GM18502 (cell line): ENCODE measurements at regions not wholly inside any gene's neighbourhood (a gene's known extent, or its start where the extent isn't known, plus 50 kb on each side); places are given as distances from the start of the nearest gene placed in this dataset.

Experiments used
- ATAC-seq: cut with Tn5 transposase; IDR thresholded peaks from one replicate; pipeline ENCODE4 v1.9.1; 2021; ENCODE audit warnings: mild to moderate bottlenecking; ENCODE audit not compliant: unreplicated experiment, poor library complexity

DNA sequence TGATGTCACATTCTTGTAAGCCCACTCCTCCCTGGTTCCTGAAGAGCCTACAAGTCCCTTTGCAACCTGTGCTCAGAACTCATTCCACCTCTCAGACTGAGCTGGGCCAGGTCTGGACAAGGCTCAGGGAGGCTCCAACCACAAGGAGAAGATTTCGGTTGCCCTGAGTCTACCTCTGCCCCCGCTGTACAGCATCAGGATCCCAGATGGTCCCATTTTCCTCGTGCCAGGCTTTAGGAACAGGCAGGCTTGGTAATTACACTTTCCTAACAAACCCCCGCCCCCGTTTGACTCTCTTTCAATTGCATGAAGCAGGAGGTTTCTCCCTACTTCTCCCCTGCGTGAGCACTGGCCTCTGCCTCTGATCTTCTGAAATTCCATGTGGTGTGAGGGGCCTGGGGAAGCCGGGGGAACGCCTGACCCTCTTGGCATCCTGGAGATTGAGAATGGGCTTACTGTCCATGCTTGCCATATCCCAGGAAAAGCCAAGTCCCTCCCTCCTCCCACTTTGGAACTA, 86.9 kb upstream of the CTNNA1 start:
- ATAC-seq, result no peak

DNA sequence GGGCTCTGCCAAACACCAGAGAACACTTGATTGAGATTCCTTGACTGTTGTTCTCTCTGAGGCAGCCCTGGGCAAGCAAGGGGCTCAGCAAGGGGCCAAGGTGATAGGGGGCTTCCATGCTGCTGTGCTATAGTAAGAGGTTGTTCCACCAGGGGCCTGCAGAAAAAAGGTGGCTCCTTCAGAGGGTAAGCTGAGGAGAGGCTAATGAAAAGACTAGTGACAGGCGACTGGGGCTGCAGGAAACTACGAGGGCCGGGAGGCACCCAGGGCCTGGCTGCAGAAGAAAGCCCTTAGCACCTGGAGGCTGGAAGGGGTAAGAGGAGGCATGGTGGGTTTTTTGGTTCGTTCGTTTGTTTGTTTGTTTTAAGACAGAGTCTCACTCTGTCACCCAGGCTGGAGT, 88.0 kb upstream of the CTNNA1 start:
- no peak for ATAC-seq

DNA sequence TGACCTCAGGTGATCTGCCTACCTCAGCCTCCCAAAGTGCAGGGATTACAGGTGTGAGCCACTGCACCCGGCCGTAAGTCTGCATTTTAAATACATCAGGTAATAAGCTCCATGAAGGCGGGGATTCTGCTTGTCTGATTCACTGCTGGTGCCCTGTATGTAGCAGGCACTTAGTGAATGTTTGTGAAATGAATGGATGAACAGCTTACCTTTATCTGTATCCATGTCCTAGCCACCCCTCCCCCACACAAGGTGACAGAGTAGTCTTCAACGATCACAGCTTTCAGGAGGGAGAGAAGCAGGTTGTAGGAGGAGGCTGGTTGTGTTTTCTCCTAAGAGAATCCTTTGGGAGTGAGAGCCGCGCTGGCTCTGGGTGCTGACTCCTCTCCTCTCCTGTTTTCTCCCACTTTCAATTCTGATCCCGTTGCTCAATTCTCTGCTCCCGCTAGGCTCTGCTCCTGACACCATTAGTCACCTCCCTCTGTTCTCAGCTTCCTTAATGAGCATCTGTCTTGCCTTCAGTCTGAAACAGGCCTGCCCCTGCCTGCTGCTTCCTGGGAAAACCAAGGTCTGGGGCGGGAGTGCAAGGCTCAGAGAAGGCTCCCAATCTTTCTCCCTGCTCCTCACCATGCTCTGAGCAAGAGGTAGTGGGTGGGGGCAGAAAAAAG, 88.8 kb upstream of the CTNNA1 start:
- ATAC-seq, result no peak

DNA sequence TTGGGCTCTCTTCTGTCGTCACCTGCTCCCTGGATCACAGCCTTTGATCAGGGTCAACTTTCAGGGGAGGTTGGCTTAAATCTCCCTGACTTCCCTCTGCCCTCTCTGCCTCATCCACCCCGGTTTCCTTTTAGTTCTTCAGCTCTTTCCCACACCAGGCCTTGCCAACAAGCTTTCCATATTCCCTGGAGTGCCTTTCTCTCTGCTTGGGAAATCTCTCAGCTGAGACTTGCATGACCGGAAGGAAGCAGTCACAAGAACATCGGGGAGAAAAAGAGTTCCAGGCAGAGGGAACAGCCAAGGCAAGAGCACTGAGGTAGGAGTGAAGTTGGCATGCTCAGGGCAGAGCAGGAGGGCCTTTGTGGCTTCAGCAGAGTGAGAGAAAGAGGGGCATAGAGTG, 88.4 kb upstream of the HSPA9 start:
- no peak for ATAC-seq

DNA sequence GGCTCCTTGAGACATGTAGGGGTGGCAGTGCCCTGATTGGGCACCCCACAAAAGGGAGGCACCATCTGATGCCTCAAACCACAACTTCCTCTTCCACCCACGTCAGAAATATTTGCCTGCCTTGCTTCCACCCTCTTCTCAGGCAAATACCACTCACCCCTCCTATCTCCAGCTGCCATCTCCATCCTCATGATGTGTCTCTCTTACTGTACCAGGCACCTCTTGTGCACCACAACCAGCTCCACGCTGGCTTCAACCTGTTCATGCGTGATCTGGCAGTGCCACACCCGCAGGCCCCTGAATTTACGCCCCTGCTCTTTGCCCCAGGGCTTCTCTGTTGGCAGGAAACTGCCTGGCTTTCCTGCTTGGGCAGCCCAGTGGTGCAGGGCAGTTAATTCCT, 87.8 kb upstream of the HSPA9 start:
- no peak for ATAC-seq

DNA sequence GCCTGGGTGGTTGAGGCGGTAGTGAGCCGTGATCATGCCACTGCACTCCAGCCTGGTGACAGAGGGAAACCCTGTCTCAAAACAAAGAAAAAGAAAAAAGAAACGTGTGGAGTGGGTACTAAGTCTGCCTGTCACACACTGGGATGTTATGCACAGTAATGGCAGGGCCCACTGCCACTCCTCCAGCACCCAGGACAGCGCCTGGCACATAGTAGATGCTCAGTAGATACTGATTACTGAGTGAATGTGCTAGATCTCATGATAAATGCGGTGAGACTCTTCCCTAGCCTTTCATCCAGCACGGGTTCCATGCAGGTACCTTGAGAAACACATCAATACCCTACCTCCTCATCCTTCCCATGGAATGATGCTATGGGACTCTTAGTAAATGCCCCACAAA, 87.4 kb upstream of the HSPA9 start:
- ATAC-seq, result no peak

DNA sequence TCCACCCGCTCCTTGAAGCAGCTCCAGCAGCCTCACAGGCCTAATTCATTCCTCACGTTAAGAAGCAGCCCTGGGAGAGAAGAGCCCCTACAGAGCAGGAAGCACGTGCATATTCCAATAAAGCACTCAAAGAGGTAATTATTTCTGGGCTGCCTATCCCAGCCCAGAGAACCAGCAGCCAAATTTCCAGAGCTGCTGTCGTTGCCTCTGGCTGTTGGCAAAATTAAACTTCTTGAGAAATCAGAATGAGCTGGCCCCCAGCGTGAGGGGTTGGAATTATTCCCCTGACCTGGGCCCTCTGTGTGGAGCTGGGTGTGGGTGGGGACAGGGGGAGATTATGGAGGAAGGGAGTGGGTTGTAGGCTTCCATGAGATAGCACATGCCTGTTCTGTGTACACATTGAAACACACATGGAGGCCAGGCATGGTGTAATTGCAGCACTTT, 86.8 kb upstream of the HSPA9 start:
- no peak for ATAC-seq

DNA sequence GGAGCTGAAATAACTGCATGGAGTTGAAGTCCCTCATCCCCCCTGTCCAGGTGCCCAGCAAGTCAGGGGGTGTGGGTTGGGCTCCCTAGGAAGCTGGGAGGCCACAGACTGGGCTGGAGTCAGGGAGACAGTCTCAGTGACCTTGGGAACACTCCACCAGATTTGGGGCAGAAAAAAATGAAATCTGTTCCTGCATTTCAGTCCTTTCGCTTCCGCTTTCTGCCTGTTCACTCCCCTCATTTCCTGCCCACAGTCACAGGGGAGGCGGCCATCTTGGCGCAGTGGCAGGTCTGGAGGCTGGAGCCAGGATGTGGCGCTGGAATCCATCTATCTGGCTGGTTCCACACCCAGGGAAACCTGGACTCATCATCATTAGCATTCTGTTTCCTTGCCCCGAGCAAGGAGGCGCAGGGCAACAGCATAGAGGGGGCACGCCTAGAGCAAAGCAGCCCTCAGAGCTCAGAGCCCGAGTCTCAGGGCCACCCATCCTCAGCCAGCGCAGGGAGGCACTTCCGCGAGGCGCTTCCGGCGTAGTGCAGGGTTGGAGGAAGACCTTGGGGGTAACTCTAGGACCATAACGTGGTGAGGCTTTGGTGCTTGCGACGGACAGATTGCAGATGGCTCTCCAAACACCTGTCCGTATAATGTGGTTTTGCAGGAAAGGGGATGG, 86.2 kb upstream of the HSPA9 start:
- no peak for ATAC-seq

DNA sequence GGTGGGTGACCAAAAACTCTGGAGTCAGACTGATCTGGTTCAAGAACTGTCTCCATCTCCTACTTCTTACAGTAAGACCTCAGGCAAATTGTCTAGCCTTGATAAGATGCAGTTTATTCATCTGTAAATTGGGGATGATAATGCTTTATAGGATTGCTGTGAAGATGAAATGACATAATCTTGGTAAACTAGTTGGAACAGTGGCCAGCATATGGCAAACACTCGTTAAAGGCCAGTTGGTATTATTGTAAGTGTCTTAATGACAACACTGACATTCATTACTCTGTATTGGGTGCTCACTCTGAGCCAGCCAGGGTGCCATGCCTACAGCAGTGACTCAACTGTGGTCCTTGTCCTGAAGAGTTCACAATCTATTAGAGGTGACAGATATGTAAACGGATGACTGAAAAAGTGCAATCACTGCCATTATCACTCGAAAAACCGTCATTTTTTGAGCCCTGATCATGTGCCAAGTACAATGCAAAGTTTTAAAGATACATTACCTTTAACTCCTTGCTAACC, 84.9 kb upstream of the HSPA9 start:
- no peak for ATAC-seq

DNA sequence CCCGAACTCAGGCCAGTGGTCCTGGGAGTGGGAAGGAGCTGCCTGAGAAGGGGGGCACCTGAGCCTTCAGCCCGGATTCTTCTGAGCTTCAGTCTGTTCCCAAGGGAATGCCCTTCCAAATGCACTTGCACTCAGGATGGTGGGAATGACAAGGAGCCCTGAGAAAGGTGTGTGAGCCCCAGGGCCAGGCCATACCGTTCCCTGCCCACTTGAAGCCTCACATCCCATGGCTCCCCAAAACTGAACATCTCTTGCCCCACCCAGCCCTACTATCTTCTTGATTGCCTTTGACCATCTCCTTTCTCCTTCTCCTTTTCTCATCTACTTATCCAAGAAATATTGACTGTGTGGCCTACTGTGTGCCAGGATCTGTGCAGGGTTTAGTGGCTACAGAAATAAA, 84.4 kb upstream of the HSPA9 start:
- no peak for ATAC-seq

DNA sequence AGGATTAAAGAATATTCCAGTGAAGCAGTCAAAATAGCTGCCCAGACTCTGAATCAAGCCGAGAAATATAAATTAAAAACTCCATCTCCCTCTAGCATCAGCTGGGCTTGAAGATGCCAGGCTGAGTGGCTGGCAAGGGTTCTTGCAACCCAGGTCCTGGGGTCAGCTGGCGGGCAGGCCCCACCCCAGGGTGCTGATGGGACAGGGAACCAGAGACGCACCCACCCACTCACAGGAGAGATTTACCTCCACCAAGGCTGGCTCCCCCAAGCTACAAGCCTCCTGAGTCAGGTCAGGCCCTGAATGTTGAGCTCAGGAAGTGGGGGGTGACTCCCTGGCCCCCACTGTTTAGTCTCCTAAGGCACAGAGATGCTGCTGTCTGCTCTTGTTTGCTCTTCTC, 83.9 kb upstream of the HSPA9 start:
- ATAC-seq, result no peak

DNA sequence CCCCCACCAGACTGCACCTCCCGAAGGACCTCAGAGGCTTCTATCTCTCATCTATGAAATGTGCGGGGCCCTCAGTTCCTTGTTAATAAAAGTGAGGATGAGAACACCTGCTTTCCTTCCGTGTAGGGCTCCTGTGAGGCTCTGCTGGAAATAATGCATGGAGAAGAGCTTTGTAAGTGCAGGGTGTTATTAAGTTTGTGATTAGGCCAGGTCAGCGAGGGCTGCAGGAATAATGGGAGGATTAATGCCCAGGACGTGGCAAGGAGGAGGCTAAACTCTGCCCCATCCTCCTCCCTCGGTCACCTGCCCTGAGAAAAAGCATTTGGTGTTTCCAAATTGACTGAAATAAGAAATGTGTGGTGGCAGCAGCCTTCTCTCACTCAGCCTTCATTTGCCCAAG, 83.5 kb upstream of the HSPA9 start:
- ATAC-seq, result no peak

DNA sequence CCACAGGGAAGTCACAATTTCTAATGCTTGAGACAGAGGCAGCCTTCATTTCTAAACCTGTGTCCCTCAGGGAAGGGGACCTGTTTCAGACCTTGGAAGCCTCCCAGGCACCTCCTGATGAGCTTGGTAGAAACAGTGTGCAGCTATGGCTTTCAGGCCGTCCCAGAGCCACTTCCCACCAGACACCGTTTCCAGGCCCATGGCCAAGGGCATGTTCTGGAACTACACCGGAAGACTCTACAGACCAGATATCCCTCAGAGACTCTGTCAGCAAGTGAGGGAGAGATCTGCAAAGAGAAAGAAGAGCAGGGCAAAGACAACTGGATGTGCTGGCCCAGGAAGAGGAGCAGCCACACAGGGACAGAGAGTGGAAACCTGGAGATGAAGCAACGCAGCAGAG, 82.2 kb upstream of the HSPA9 start:
- no peak for ATAC-seq

DNA sequence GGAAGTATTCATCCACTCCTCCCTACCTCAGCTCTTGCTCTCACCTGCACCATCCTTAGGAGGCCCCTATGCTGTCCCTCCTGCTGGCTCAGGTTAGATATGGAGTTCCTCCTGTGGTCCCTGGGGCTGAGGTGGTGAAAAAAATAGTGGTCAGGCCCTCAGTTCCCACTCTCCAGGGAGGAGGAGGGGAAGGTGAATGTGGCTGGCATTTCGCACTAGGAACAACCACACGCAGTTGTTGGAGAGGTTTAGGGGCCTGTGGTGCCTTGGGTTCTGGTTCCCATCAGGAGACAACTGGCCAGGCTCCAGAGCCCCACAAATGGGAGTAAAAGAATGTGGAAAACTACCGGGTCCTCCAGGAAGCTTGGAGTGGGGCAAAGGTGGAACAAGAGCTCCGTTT, 81.7 kb upstream of the HSPA9 start:
- ATAC-seq, result no peak

DNA sequence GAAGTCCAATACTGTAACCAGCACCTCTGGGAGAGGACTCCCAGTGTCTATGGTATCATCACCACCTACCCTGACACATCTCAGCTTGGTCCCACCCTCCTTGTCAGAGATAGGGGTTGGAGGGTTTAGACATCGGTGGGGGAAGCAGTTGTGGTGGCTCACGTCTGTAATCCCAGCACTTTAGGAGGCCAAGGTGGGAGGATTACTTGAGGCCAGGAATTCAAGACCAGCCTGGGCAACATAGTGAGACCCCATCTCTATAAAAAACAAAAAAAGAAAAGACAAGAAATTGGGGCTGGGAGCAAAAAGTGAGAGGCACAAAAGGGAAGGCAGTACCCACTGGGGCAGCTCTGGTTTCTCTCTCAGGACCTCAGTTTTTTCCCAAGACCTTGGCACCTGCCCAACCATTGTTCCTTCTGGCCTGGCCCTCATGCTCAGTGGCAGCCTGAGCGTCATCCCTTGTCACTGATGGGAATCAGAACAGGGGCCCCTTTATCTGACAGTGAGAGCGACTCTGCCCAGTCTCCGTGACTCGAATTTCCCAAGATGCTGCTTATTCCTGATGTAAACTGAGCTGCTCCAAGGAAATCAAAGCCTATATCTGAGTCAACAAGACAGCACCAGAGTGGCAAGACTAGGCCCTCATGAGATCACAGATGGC, 80.5 kb upstream of the HSPA9 start:
- no peak for ATAC-seq

DNA sequence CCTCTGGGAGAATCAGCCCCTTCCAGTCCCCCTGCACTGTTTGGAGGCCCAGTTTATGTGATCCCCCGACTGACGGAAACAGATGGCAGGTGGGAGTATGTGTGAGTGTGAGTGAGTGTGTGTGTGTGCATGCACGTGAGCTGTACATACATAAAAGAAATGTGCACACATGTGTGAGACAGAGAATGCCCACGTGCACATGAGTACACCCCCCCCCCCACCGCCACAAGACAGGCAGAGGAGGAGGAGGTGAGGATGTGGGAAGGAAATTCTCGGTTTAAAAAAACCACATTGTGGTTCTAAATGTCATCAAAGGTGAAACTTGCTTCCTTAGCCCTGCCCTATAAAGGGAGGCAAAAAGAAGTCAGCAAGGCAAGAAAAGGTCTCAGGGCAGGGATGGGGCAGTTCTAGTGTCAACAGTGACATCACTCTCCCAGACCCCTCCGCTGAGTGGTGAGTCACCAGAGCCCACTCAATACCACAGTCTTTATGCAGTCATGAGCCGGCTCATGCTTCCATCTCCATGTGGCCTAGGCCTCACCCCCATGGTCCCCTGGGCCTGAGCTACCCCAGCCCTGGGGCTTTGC, 79.2 kb upstream of the HSPA9 start:
- ATAC-seq, result peak; percentile 76

DNA sequence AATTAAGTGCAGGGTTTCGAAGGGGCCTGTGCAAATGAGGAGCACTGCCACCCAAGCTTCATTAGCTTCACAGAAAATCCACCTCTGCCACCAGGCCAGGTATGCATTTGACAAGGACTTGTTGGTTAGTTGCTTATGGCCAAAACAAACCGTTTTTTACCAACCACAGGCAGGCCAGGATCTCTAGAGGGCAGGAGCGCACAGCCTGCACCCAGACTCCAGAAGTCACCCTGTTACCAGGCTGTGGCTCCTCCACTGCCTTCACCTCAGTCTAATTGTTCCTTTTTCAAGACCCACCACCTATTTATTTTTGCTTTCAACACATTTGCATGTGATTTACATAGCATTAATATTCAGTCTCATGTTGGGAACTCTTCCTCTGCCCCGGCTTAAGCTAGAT, 78.3 kb upstream of the HSPA9 start:
- ATAC-seq, result no peak

DNA sequence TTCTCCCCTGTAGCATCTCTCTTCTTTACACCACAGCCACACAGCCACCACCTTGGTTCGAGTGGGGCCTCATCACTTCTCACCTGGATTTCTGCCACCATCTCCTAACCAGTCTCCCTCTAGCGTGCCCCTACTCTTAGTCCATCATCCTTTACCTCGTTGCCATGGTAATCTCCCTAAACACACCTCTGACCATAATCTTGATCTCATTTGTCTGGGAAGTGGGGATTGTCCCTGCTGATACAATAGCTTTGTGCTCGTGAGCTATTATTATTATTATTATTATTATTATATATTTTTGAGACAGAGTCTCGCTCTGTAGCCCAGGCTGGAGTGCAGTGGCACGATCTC, 76.5 kb upstream of the HSPA9 start:
- ATAC-seq, result no peak

DNA sequence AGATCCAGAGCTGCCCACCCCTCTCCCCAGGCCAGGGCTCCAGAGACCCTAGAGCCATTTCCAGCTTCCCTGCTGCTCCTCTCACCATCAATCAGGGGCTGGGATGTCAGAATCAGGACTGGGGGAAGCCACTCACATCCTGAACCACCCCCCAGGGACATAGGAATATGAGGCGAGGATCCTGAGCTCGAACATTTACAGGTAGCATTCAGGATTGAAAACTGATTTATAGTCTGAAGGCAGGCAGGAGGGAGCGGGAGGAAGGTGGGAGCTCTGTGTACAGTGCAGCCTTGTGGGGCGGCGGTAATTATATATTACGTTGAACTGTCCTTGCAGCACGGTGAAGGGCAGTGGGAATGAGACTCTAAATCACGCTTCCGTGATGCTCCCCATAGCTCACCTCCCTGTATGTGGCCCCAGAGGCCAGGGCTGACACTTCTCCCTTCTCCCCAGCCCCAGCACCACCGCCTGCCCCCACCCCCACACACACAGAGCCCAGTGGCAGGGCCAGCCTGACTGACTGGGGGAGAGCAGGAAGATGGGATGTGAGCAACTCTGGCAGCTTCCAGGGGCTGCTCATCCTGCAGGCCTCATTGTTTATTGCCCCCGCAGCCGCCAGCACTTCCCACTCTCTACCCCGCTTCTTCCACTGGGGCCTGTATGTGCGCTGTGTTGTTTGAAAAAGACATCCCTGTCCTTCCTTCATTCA, 76.0 kb upstream of the HSPA9 start:
- ATAC-seq, result no peak

DNA sequence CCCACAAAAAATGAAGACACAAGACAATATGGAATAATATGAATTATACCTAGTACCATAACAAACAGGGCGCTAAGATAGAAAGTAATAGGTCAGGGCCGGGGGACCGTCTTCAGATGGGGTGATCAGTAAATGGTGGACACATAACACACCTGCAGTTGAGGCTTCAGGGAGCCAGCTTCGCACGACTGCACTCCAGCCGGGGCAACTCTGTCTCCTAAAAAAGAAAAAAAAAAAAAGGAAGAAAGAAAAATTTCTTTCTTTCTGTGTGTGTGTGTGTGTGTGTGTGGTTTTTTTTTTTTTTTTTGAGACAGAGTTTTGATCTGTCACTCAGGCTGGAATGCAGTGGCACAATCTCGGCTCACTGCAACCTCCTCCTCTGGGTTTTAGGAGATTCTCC, 75.0 kb upstream of the HSPA9 start:
- ATAC-seq, result no peak

DNA sequence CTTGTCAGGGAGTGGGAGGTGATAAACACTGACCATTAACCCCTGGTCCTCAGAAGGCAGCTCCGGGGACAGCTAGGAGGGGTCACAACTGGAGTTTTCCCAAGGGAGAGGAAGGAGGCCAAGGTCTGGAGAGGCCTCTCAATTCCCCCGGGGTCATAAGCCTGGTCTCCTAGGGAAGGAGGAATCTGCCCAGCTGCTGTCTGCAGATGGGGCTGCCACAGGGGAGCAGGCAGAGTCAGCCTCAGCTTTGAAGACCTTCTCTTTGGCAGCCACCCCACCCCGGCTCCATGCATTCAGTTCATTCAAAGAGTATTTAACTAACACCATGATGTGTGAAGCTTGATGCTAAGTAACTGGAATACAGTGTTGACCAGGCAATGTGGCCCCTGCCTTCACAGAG, 74.6 kb upstream of the HSPA9 start:
- ATAC-seq, result no peak
